ENCODE measurements at regions not wholly inside any gene's neighbourhood (a gene's known extent, or its start where the extent isn't known, plus 50 kb on each side); places are given as distances from the start of the nearest gene placed in this dataset.

DNA sequence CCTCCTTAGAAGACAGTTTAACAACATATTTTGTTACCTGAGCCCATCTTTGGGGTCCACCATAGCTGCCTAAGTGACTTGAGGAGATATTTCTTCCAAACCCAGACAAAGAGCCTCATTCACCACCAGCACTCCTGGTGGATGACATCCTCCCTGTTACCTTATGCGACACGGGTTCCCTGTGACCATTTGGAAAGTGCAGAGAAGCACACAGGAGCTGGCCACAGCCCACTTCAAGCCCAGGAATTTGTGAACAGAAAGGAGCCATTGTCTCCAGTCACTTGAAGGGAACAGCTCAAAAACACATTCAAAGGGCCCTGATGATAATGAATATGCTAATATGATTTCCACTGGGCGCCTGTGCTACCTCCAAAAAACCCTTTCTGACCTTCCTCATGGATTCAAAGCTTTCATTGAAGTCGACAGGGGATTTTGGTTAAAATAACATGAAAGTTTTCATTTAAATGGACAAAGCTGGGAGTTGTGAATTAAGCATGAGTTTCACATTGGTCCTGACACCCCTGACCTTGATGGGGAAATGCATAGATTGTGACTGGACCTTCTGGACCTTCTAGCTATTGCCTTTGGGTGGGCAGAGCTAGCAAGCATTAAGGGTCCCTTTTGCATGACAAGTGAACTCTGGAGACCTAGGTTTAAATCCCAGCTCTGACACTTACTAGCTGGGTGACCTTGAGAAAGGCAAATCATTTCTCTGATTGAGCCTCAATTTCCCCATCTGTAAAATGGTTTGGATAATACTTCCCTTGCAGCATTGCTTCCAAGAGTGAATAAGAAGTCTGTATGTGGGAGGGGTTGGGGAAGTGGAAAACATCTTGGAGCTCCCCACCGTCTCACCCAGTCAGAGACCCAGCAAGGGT, 83.3 kb upstream of the SIRPA start (continued):
- TF ChIP-seq, protein P1, sequence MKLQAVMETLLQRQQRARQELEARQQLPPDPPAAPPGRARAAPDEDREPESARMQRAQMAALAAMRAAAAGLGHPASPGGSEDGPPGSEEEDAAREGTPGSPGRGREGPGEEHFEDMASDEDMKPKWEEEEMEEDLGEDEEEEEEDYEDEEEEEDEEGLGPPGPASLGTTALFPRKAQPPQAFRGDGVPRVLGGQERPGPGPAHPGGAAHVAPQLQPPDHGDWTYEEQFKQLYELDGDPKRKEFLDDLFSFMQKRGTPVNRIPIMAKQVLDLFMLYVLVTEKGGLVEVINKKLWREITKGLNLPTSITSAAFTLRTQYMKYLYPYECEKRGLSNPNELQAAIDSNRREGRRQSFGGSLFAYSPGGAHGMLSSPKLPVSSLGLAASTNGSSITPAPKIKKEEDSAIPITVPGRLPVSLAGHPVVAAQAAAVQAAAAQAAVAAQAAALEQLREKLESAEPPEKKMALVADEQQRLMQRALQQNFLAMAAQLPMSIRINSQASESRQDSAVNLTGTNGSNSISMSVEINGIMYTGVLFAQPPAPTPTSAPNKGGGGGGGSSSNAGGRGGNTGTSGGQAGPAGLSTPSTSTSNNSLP (IDR thresholded peaks at IDR 0.05; ENCODE audit: low read depth, low read length), result peak; percentile 26; the same call in 1 of the 2 replicates
- peak; percentile 80 for TF ChIP-seq ZNF644 (CRISPR knock-in tag; IDR thresholded peaks at IDR 0.05; ENCODE audit: low read depth)
- TF ChIP-seq CEBPB (IDR thresholded peaks at IDR 0.05; ENCODE audit: borderline replicate concordance, low read depth, low read length), result peak; percentile 72; the same call in 1 of the 2 replicates
- no peak for TF ChIP-seq ZNF615 (CRISPR knock-in tag; IDR thresholded peaks at IDR 0.05; ENCODE audit: borderline replicate concordance)
- no peak for TF ChIP-seq TBX3 (IDR thresholded peaks at IDR 0.05; ENCODE audit: borderline replicate concordance)
- no peak for TF ChIP-seq ZNF124 (CRISPR knock-in tag; IDR thresholded peaks at IDR 0.05)
- TF ChIP-seq ZNF343 (CRISPR knock-in tag; IDR thresholded peaks at IDR 0.05), result no peak
- TF ChIP-seq, protein P2, sequence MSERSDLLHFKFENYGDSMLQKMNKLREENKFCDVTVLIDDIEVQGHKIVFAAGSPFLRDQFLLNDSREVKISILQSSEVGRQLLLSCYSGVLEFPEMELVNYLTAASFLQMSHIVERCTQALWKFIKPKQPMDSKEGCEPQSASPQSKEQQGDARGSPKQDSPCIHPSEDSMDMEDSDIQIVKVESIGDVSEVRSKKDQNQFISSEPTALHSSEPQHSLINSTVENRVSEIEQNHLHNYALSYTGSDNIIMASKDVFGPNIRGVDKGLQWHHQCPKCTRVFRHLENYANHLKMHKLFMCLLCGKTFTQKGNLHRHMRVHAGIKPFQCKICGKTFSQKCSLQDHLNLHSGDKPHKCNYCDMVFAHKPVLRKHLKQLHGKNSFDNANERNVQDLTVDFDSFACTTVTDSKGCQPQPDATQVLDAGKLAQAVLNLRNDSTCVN (CRISPR knock-in tag; IDR thresholded peaks at IDR 0.05; ENCODE audit: borderline replicate concordance), result no peak
- TF ChIP-seq ZNF746 (CRISPR knock-in tag; IDR thresholded peaks at IDR 0.05), result no peak
- peak; percentile 83 for TF ChIP-seq TEAD3 (CRISPR knock-in tag; optimal IDR thresholded peaks at IDR 0.05; ENCODE audit: borderline replicate concordance)
- no peak for TF ChIP-seq ZNF558 (CRISPR knock-in tag; IDR thresholded peaks at IDR 0.05; ENCODE audit: borderline replicate concordance)
- TF ChIP-seq ZNF552 (CRISPR knock-in tag; IDR thresholded peaks at IDR 0.05; ENCODE audit: borderline replicate concordance), result no peak
- TF ChIP-seq ETV6 (CRISPR knock-in tag; conservative IDR thresholded peaks at IDR 0.05), result no peak
- TF ChIP-seq, protein P3, sequence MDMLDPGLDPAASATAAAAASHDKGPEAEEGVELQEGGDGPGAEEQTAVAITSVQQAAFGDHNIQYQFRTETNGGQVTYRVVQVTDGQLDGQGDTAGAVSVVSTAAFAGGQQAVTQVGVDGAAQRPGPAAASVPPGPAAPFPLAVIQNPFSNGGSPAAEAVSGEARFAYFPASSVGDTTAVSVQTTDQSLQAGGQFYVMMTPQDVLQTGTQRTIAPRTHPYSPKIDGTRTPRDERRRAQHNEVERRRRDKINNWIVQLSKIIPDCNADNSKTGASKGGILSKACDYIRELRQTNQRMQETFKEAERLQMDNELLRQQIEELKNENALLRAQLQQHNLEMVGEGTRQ (IDR thresholded peaks at IDR 0.05; ENCODE audit: low read depth, low read length), result no peak
- TF ChIP-seq, protein P3 (CRISPR knock-in tag; IDR thresholded peaks at IDR 0.05; ENCODE audit: borderline replicate concordance), result no peak
- TF ChIP-seq ZNF484 (CRISPR knock-in tag; IDR thresholded peaks at IDR 0.05; ENCODE audit: borderline replicate concordance, low read depth), result no peak
- no peak for TF ChIP-seq NR2F6 (IDR thresholded peaks at IDR 0.05)
- peak; percentile 31; the same call in 1 of the 2 replicates for TF ChIP-seq NR2F6 (CRISPR knock-in tag; IDR thresholded peaks at IDR 0.05)
- TF ChIP-seq TMF1 (CRISPR knock-in tag; IDR thresholded peaks at IDR 0.05; ENCODE audit: low read depth), result no peak
- TF ChIP-seq, protein P4, sequence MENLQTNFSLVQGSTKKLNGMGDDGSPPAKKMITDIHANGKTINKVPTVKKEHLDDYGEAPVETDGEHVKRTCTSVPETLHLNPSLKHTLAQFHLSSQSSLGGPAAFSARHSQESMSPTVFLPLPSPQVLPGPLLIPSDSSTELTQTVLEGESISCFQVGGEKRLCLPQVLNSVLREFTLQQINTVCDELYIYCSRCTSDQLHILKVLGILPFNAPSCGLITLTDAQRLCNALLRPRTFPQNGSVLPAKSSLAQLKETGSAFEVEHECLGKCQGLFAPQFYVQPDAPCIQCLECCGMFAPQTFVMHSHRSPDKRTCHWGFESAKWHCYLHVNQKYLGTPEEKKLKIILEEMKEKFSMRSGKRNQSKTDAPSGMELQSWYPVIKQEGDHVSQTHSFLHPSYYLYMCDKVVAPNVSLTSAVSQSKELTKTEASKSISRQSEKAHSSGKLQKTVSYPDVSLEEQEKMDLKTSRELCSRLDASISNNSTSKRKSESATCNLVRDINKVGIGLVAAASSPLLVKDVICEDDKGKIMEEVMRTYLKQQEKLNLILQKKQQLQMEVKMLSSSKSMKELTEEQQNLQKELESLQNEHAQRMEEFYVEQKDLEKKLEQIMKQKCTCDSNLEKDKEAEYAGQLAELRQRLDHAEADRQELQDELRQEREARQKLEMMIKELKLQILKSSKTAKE (CRISPR knock-in tag; IDR thresholded peaks at IDR 0.05; ENCODE audit: borderline replicate concordance), result no peak
- no peak for TF ChIP-seq ZNF614 (CRISPR knock-in tag; IDR thresholded peaks at IDR 0.05; ENCODE audit: borderline replicate concordance)
- TF ChIP-seq, protein P5, sequence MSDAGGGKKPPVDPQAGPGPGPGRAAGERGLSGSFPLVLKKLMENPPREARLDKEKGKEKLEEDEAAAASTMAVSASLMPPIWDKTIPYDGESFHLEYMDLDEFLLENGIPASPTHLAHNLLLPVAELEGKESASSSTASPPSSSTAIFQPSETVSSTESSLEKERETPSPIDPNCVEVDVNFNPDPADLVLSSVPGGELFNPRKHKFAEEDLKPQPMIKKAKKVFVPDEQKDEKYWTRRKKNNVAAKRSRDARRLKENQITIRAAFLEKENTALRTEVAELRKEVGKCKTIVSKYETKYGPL (CRISPR knock-in tag; IDR thresholded peaks at IDR 0.05), result peak; percentile 98
- peak; percentile 58; the same call in 1 of the 2 replicates for TF ChIP-seq NCOA2 (CRISPR knock-in tag; IDR thresholded peaks at IDR 0.05)

Data from HepG2 (cell line).